A549 (cell line): ENCODE measurements at regions not wholly inside any gene's neighbourhood (a gene's known extent, or its start where the extent isn't known, plus 50 kb on each side); places are given as distances from the start of the nearest gene placed in this dataset.

ENCODE experiments used
- CHD4 ChIP-seq: fragments of 200-600 bp; sonication (generic); IDR thresholded peaks from 2 replicates; pipeline ENCODE4 v1.6.1; 2016; ENCODE audit warnings: antibody characterized with exemption, mild to moderate bottlenecking, borderline replicate concordance
- CTCF ChIP-seq: fragments of >200 bp; sonication (Bioruptor Twin); formaldehyde crosslinking; IDR thresholded peaks from 3 replicates; pipeline ENCODE4 v1.5.1; 2016
- EHMT2 ChIP-seq: fragments of 200-600 bp; sonication (generic); IDR thresholded peaks from 2 replicates; pipeline ENCODE4 v1.6.1; 2016; ENCODE audit warnings: antibody characterized with exemption, low read depth, mild to moderate bottlenecking, moderate library complexity
- POLR2A ChIP-seq: IDR thresholded peaks from 2 replicates; pipeline ENCODE4 v1.6.1; 2012; ENCODE audit warnings: mild to moderate bottlenecking, low read length

- TF ChIP-seq CTCF (no peak), CHD4 (no peak), EHMT2 (no peak), POLR2A (no peak)
Measured at GRCh38 chr12:131250028-131250950, 296.6 kb downstream of the ADGRD1 start.
